H1 (cell line): ENCODE measurements at regions not wholly inside any gene's neighbourhood (a gene's known extent, or its start where the extent isn't known, plus 50 kb on each side); places are given as distances from the start of the nearest gene placed in this dataset.

Experiments
- CTCF ChIA-PET: fragments of 300-600 bp; sonication (Branson Sonifier 250); formaldehyde crosslinking; loops from one replicate; lab custom pipeline; 2021; ENCODE audit not compliant: partially characterized antibody; lab: Charles Lee
- POLR2A ChIA-PET: fragments of 300-600 bp; sonication (Branson Sonifier 250); formaldehyde crosslinking; loops from one replicate; lab custom pipeline; 2021; ENCODE audit warnings: inconsistent platforms; ENCODE audit not compliant: partially characterized antibody; lab: Charles Lee
- DNase-seq, 2 experiments: peaks; one replicate each; pipeline versions ENCODE4 v3.0.0 to v3.0.0-alpha.2; 2010 to 2022; ENCODE audit warnings: low spot score in 2 of 2, low read depth in 1 of 2, mixed read lengths in 1 of 2
- FAIRE-seq: peaks from 2 replicates; lab custom pipeline; 2011; peaks lifted over from hg19 to GRCh38; lab: Jason Lieb, UNC
- H2AFZ ChIP-seq: 2 replicates; pipeline ENCODE4 v1.8.1; 2012; ENCODE audit warnings: low read length, inconsistent platforms
- H2AK5ac ChIP-seq: 2 replicates; pipeline ENCODE4 v1.6.1; 2013; ENCODE audit warnings: low read depth, low read length
- H2BK120ac ChIP-seq: replicated peaks from 2 replicates; pipeline ENCODE3; 2013; ENCODE audit warnings: low read depth, low read length, inconsistent platforms
- H2BK12ac ChIP-seq: 2 replicates; pipeline ENCODE4 v1.6.1; 2013; ENCODE audit warnings: low read depth, low read length
- H2BK15ac ChIP-seq: 2 replicates; pipeline ENCODE4 v1.6.1; 2013; ENCODE audit warnings: low read length
- H2BK20ac ChIP-seq: 2 replicates; pipeline ENCODE4 v1.6.1; 2013; ENCODE audit warnings: low read length
- H2BK5ac ChIP-seq: 2 replicates; pipeline ENCODE4 v1.6.1; 2013; ENCODE audit warnings: low read depth, low read length
- H3K14ac ChIP-seq: 2 replicates; pipeline ENCODE4 v1.6.1; 2013; ENCODE audit warnings: inconsistent platforms; ENCODE audit not compliant: insufficient read length
- H3K18ac ChIP-seq: 2 replicates; pipeline ENCODE4 v1.6.1; 2013; ENCODE audit warnings: low read length; ENCODE audit errors: extremely low read depth
- H3K23ac ChIP-seq: 2 replicates; pipeline ENCODE4 v1.6.1; 2013; ENCODE audit warnings: inconsistent platforms; ENCODE audit not compliant: insufficient read length
- H3K23me2 ChIP-seq: 2 replicates; pipeline ENCODE4 v1.6.1; 2013; ENCODE audit warnings: low read depth, low read length
- H3K27ac ChIP-seq: 2 replicates; pipeline ENCODE4 v1.6.1; 2011; ENCODE audit warnings: low read depth, low read length, inconsistent platforms
- H3K27me3 ChIP-seq, 4 experiments: replicated peaks in 1 of 4; 1 replicate in 1 of 4; 2 replicates in 3 of 4; pipeline versions ENCODE4 v1.6.1 to v1.8.1; 2011 to 2013; ENCODE audit warnings: low read length in 3 of 4, mild to moderate bottlenecking in 3 of 4, inconsistent platforms in 2 of 4, mixed read lengths in 2 of 4, moderate library complexity in 1 of 4; ENCODE audit not compliant: control insufficient read depth in 3 of 4, insufficient read depth in 3 of 4; ENCODE audit errors: extremely low read depth in 1 of 4
- H3K36me3 ChIP-seq, 4 experiments: 2 replicates each; pipeline versions ENCODE4 v1.6.1 to v1.8.1; 2011 to 2013; ENCODE audit warnings: mild to moderate bottlenecking in 4 of 4, low read length in 3 of 4, moderate library complexity in 2 of 4, control low read depth in 1 of 4, inconsistent platforms in 1 of 4; ENCODE audit not compliant: insufficient read depth in 4 of 4, control insufficient read depth in 2 of 4
- H3K4ac ChIP-seq: replicated peaks from 2 replicates; pipeline ENCODE3; 2013; ENCODE audit warnings: low read length, low read depth, mixed read lengths, inconsistent platforms; ENCODE audit not compliant: insufficient read length
- H3K4me1 ChIP-seq, 4 experiments: replicated peaks in 1 of 4; 1 replicate in 1 of 4; 2 replicates in 3 of 4; pipeline versions ENCODE4 v1.6.1 to v1.8.1; 2011 to 2013; ENCODE audit warnings: low read length in 3 of 4, inconsistent platforms in 2 of 4, mixed read lengths in 1 of 4; ENCODE audit not compliant: insufficient read depth in 4 of 4, control insufficient read depth in 3 of 4
- H3K4me2 ChIP-seq, 2 experiments: 2 replicates each; pipeline versions ENCODE4 v1.6.1 to v1.8.1; 2011 to 2013; ENCODE audit warnings: low read depth in 2 of 2, low read length in 2 of 2, control low read depth in 1 of 2, inconsistent platforms in 1 of 2, mild to moderate bottlenecking in 1 of 2; ENCODE audit not compliant: insufficient read depth in 1 of 2
- H3K4me3 ChIP-seq, 4 experiments: fragments of 200-600, 300-600 bp in 1 of 4; sonication (generic), shearing (Covaris generic), sonication (Bioruptor Twin) in 1 of 4; 2 replicates each; pipeline versions ENCODE4 v1.5.1 to v1.8.1; 2011 to 2016; ENCODE audit warnings: low read length in 4 of 4, low read depth in 3 of 4, control low read depth in 2 of 4, inconsistent platforms in 2 of 4, mild to moderate bottlenecking in 2 of 4, mixed read lengths in 1 of 4, moderate library complexity in 1 of 4; ENCODE audit not compliant: insufficient read depth in 2 of 4; ENCODE audit errors: extremely low read depth in 1 of 4
- H3K56ac ChIP-seq: replicated peaks from 2 replicates; pipeline ENCODE3; 2013; ENCODE audit warnings: low read depth, mild to moderate bottlenecking, mixed read lengths, low read length, inconsistent platforms; ENCODE audit not compliant: insufficient read length
- H3K79me1 ChIP-seq: 2 replicates; pipeline ENCODE4 v1.6.1; 2013; ENCODE audit warnings: low read depth, low read length, control low read depth
- H3K79me2 ChIP-seq, 2 experiments: 2 replicates each; pipeline versions ENCODE4 v1.6.1 to v1.8.1; 2012 to 2013; ENCODE audit warnings: low read length in 2 of 2, mild to moderate bottlenecking in 2 of 2, inconsistent platforms in 1 of 2; ENCODE audit not compliant: insufficient read depth in 2 of 2, control insufficient read depth in 1 of 2
- H3K9ac ChIP-seq, 4 experiments: replicated peaks in 1 of 4; 1 replicate in 1 of 4; 2 replicates in 3 of 4; pipeline versions ENCODE4 v1.6.1 to v1.8.1; 2011 to 2013; ENCODE audit warnings: low read depth in 3 of 4, low read length in 3 of 4, control low read depth in 2 of 4, mild to moderate bottlenecking in 2 of 4, moderate library complexity in 2 of 4, inconsistent platforms in 1 of 4; ENCODE audit errors: extremely low read depth in 1 of 4
- H3K9me3 ChIP-seq, 2 experiments: 2 replicates each; pipeline versions ENCODE4 v1.6.1 to v1.8.1; 2012 to 2013; ENCODE audit warnings: mild to moderate bottlenecking in 2 of 2, moderate library complexity in 2 of 2, control low read depth in 1 of 2, inconsistent platforms in 1 of 2, low read depth in 1 of 2, low read length in 1 of 2, mixed read lengths in 1 of 2; ENCODE audit not compliant: insufficient read depth in 2 of 2
- H4K20me1 ChIP-seq, 2 experiments: replicated peaks in 1 of 2; 2 replicates each; pipeline versions ENCODE3 to v1.8.1; 2011 to 2013; ENCODE audit warnings: inconsistent platforms in 2 of 2, low read length in 2 of 2, mild to moderate bottlenecking in 1 of 2; ENCODE audit not compliant: insufficient read depth in 2 of 2, control insufficient read depth in 1 of 2
- H4K5ac ChIP-seq: 2 replicates; pipeline ENCODE4 v1.6.1; 2013; ENCODE audit warnings: low read length, low read depth, mixed read lengths, inconsistent platforms; ENCODE audit not compliant: insufficient read length
- H4K8ac ChIP-seq: 2 replicates; pipeline ENCODE4 v1.8.0; 2013; ENCODE audit warnings: mild to moderate bottlenecking, moderate library complexity, low read length, inconsistent platforms; ENCODE audit not compliant: insufficient read depth; ENCODE audit errors: extremely low read depth
- H4K91ac ChIP-seq: replicated peaks from 2 replicates; pipeline ENCODE3; 2013; ENCODE audit warnings: low read length, mixed read lengths, inconsistent platforms; ENCODE audit not compliant: insufficient read length
- ASH2L ChIP-seq: fragments of 200-600, 300-600 bp; sonication (generic); IDR thresholded peaks from one replicate; pipeline ENCODE4 v1.7.1; 2017; ENCODE audit warnings: low read length
- CEBPB ChIP-seq: IDR thresholded peaks from 2 replicates; pipeline ENCODE4 v1.6.1; 2012; ENCODE audit warnings: low read depth, low read length
- CTBP2 ChIP-seq: IDR thresholded peaks from 2 replicates; pipeline ENCODE4 v1.7.0; 2011; ENCODE audit warnings: borderline replicate concordance, mild to moderate bottlenecking, moderate library complexity, mixed read lengths, low read length; ENCODE audit not compliant: insufficient read depth, insufficient read length
- EZH2 ChIP-seq: fragments of 200-600 bp; sonication (generic); IDR thresholded peaks from 2 replicates; pipeline ENCODE4 v1.7.1; 2012; ENCODE audit warnings: low read depth, mild to moderate bottlenecking, moderate library complexity, low read length, inconsistent platforms; ENCODE audit not compliant: severe bottlenecking
- HDAC2 ChIP-seq, 2 experiments: fragments of 300-600 bp in 1 of 2; sonication (generic) in 1 of 2; IDR thresholded peaks; 2 replicates each; pipeline ENCODE4 v1.6.1; 2011 to 2012; ENCODE audit warnings: low read depth in 2 of 2, low read length in 2 of 2, mild to moderate bottlenecking in 2 of 2, moderate library complexity in 2 of 2, borderline replicate concordance in 1 of 2, inconsistent platforms in 1 of 2
- HDAC6 ChIP-seq: IDR thresholded peaks from one replicate; pipeline ENCODE4 v1.7.1; 2012; ENCODE audit warnings: low read depth, mild to moderate bottlenecking, inconsistent platforms, low read length, moderate library complexity
- MAX ChIP-seq: IDR thresholded peaks from 2 replicates; pipeline ENCODE4 v1.6.1; 2012; ENCODE audit warnings: inconsistent platforms
- NANOG ChIP-seq: IDR thresholded peaks from 2 replicates; pipeline ENCODE4 v1.6.1; 2011; ENCODE audit warnings: low read length, low read depth, mild to moderate bottlenecking, inconsistent platforms; ENCODE audit not compliant: insufficient read depth, poor library complexity, severe bottlenecking
- SIN3A ChIP-seq, 2 experiments: IDR thresholded peaks in 1 of 2; conservative IDR thresholded peaks in 1 of 2; 2 replicates each; pipeline ENCODE4 v1.6.1; 2011 to 2012; ENCODE audit warnings: low read length in 2 of 2, improper control_type of control experiment in 1 of 2, low read depth in 1 of 2, mild to moderate bottlenecking in 1 of 2
- TAF1 ChIP-seq: IDR thresholded peaks from 2 replicates; pipeline ENCODE4 v1.6.1; 2011; ENCODE audit warnings: mild to moderate bottlenecking, low read depth, low read length
- TCF12 ChIP-seq: IDR thresholded peaks from 2 replicates; pipeline ENCODE4 v1.6.1; 2011; ENCODE audit warnings: low read depth, mild to moderate bottlenecking, low read length
- WGBS, 2 experiments: shearing (Covaris generic) in 1 of 2; methylation state at CpG; one replicate each; pipeline versions ENCODE4 v1.1.6 to v1.1.7; 2013 to 2015; ENCODE audit warnings: low lambda C conversion rate in 2 of 2, mixed read lengths in 2 of 2, inconsistent platforms in 1 of 2, low coverage in 1 of 2, missing lambda C conversion rate in 1 of 2; ENCODE audit not compliant: insufficient replicate concordance in 2 of 2, insufficient coverage in 1 of 2, insufficient read length in 1 of 2; ENCODE audit errors: extremely low coverage in 1 of 2, missing lambda C conversion rate in 1 of 2; 5-methylcytosine and 5-hydroxymethylcytosine counted together

- H2BK20ac ChIP-seq = peak overlapping the region; percentile 99; the same call in 1 of the 2 replicates
- no peak overlapping the region for H3K9ac ChIP-seq
- no peak overlapping the region for H3K23ac ChIP-seq
- peak overlapping the region; percentile 100 for H2BK5ac ChIP-seq
- H2BK120ac ChIP-seq = peak overlapping the region; percentile 70
- 78% methylated on average over 5 of the region's 5 CpGs; no CpG with 5 or more reads in 1 of the 2 experiments for WGBS, 2 experiments
- ChIA-PET POLR2A (interaction anchor here (0.6 to 5.8 kb wide), 5 partner anchors 16 to 144 kb away, joined by 3 to 41 read pairs (median 20); partner anchors contain the start of gene CCND2), CTCF (interaction anchor here (1.1 to 5.5 kb wide), 7 partner anchors 10 to 144 kb away, joined by 3 to 34 read pairs (median 4); no protein-coding TSS in a partner anchor)
- H3K4me2 ChIP-seq = peak overlapping the region in 1 of 2 experiments; percentile 97; a peak in 2 of 4 replicates
- H2AK5ac ChIP-seq = peak overlapping the region; percentile 100; the same call in 1 of the 2 replicates
- H3K4me3 ChIP-seq = no peak overlapping the region
- no peaks in the 10 kb centered on the region for H4K20me1 ChIP-seq
- 0 out of 2 replicates have a peak overlapping the region, but pooled peaks have one; percentile 8 for H2BK15ac ChIP-seq
- no peak for TF ChIP-seq CEBPB
- TF ChIP-seq TAF1 = no peak
- TF ChIP-seq TCF12 = no peak
- TF ChIP-seq HDAC6 = no peak
- no peak for TF ChIP-seq NANOG
- no peak for TF ChIP-seq CTBP2
- no peak for TF ChIP-seq EZH2
- TF ChIP-seq HDAC2 (IDR thresholded peaks at IDR 0.05; ENCODE audit: borderline replicate concordance in 1 of 2, low read depth in 2 of 2, low read length in 2 of 2) = no peak
- no peak for TF ChIP-seq ASH2L
- no peak for TF ChIP-seq MAX
- TF ChIP-seq SIN3A (conservative IDR thresholded peaks at IDR 0.05 in 1 of 2, IDR thresholded peaks at IDR 0.05 in 1 of 2; ENCODE audit: low read depth in 1 of 2, low read length in 2 of 2) = no peak
- H3K9me3 ChIP-seq = no peaks in the 10 kb centered on the region
- no peak overlapping the region for H3K56ac ChIP-seq
- H3K27me3 ChIP-seq = no peaks in the 10 kb centered on the region
- H4K91ac ChIP-seq = peak overlapping the region; percentile 100
- no peaks in the 10 kb centered on the region for H3K36me3 ChIP-seq
- H3K27ac ChIP-seq = 0 out of 2 replicates have a peak overlapping the region, but pooled peaks have one; percentile 70
- H3K4me1 ChIP-seq = peaks cover 11 to 34% (median 17%) of the 10 kb centered on the region in 4 experiments
- H4K5ac ChIP-seq = no peak overlapping the region
- no peak for DNase-seq
- no peak for FAIRE-seq
- H3K79me2 ChIP-seq = no peaks in the 10 kb centered on the region
- peak overlapping the region; percentile 100 for H2BK12ac ChIP-seq
- H3K14ac ChIP-seq = no peak overlapping the region
- peak overlapping the region; percentile 100 for H3K18ac ChIP-seq
- H3K4ac ChIP-seq = peak overlapping the region; percentile 3
- H2AFZ ChIP-seq = no peak overlapping the region
- no peaks in the 10 kb centered on the region; the same call in 1 of the 2 replicates for H3K79me1 ChIP-seq
- peaks cover 6% of the 10 kb centered on the region; the same call in 1 of the 2 replicates for H3K23me2 ChIP-seq
- H4K8ac ChIP-seq = no peak overlapping the region
Observed at GRCh38 chr12:4133029-4133428, 140.5 kb upstream of the CCND2 start.
